Uterus (tissue), 2 donors: ENCODE measurements at regions not wholly inside any gene's neighbourhood (a gene's known extent, or its start where the extent isn't known, plus 50 kb on each side); places are given as distances from the start of the nearest gene placed in this dataset.

Experiments used
- CTCF ChIP-seq, 4 experiments: fragments of 200-600 bp in 2 of 4; fragments of 450-650 bp in 2 of 4; sonication (generic) in 2 of 4; IDR thresholded peaks; one replicate each; pipeline ENCODE4 v1.5.1; 2016 to 2019; ENCODE audit warnings: antibody characterized with exemption in 4 of 4, mild to moderate bottlenecking in 2 of 4, moderate library complexity in 1 of 4
- POLR2A ChIP-seq, 2 donors: fragments of 450-650 bp; IDR thresholded peaks; one replicate each; pipeline ENCODE4 v1.6.1; 2016; ENCODE audit warnings: antibody characterized with exemption in 2 of 2, mild to moderate bottlenecking in 1 of 2, moderate library complexity in 1 of 2

GRCh38 chr3:124627501-124627908, 102.7 kb upstream of the UMPS start:
- TF ChIP-seq CTCF (IDR thresholded peaks at IDR 0.05) (no peak), POLR2A (IDR thresholded peaks at IDR 0.05) (no peak)
